ENCODE measurements at regions not wholly inside any gene's neighbourhood (a gene's known extent, or its start where the extent isn't known, plus 50 kb on each side); places are given as distances from the start of the nearest gene placed in this dataset.
"Not testable (repeated sequence)": the region's sequence is repeated elsewhere in the genome, so short reads cannot be mapped to it uniquely, and the experiment has no call there.

DNA sequence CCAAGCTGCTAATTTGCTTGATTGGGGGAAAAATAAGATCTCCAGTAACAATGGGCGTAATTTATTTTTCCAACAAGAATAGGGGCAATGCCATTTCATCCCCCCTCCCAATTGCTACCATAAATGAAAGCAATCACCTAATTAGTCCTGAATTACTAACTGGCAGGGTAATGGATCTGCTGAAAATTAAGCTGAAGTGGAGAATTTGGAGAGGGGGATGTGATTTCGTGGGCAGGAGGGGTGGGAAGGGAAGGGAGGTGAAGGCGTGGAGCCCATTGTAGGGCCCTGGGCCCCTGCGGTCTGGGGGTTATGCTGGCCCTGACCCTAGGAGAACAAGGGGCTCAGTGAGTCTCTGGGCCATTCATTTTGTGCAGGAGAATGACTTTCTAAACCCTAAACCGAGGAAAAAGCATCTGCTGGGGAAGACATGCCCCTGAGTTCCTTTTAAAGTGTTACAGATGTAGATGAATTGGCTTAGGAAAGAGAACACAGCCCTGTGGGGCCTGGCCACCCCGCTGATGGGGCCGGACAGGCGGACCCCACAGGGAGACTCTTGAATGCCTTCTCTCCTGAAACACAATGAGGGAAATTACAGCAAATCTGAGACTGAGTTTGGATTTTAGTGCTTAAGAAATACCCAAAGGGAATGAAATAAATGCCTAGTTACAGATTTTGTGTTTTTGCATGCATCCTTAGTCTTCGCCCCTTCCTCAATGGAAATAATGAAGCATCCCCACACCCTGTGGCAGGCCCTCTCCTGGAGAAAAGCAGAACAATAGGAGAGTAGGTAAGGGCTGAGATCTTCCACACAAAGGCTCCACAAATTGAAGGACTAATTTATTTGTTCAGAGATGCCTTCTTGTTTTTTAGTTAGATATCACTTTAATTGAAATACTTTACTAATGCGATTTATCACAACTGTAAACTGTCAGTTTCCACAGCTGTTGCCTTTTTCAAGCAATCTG is 143.2 kb downstream of the PSAT1 start:
- H3K36me3 ChIP-seq (ENCODE audit: insufficient read depth, low read length) = no peaks in the 10 kb centered on the region
- H4K20me1 ChIP-seq (ENCODE audit: insufficient read depth, low read length, poor library complexity, severe bottlenecking) = no peaks in the 10 kb centered on the region
- peak overlapping the region; percentile 69 for H2AFZ ChIP-seq (ENCODE audit: low read length)
- TF ChIP-seq, protein P1, sequence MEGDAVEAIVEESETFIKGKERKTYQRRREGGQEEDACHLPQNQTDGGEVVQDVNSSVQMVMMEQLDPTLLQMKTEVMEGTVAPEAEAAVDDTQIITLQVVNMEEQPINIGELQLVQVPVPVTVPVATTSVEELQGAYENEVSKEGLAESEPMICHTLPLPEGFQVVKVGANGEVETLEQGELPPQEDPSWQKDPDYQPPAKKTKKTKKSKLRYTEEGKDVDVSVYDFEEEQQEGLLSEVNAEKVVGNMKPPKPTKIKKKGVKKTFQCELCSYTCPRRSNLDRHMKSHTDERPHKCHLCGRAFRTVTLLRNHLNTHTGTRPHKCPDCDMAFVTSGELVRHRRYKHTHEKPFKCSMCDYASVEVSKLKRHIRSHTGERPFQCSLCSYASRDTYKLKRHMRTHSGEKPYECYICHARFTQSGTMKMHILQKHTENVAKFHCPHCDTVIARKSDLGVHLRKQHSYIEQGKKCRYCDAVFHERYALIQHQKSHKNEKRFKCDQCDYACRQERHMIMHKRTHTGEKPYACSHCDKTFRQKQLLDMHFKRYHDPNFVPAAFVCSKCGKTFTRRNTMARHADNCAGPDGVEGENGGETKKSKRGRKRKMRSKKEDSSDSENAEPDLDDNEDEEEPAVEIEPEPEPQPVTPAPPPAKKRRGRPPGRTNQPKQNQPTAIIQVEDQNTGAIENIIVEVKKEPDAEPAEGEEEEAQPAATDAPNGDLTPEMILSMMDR (conservative IDR thresholded peaks at IDR 0.05; ENCODE audit: low read length) = peak; percentile 23
- TF ChIP-seq EZH2phosphoT487 (IDR thresholded peaks at IDR 0.05; ENCODE audit: borderline replicate concordance) = no peak
- no peaks in the 10 kb centered on the region for H3K9me3 ChIP-seq (ENCODE audit: insufficient read depth, low read depth, low read length)
- H3F3A ChIP-seq (ENCODE audit: low read depth) = no peaks in the 10 kb centered on the region
- no peaks in the 10 kb centered on the region for H3K9me2 ChIP-seq (replicated peaks; ENCODE audit: low read depth, low read length)
- no peak overlapping the region for H3K4me3 ChIP-seq (ENCODE audit: low read length, poor library complexity, severe bottlenecking)
- H3K4me1 ChIP-seq (ENCODE audit: insufficient read depth, low read length, poor library complexity, severe bottlenecking) = no peaks in the 10 kb centered on the region
- H3K79me2 ChIP-seq (ENCODE audit: insufficient read depth, low read length) = no peaks in the 10 kb centered on the region
- no peaks in the 10 kb centered on the region for H3K27me3 ChIP-seq (ENCODE audit: insufficient read depth, low read length, poor library complexity, severe bottlenecking)
- no peak overlapping the region for H3K4me2 ChIP-seq (ENCODE audit: low read depth, low read length, poor library complexity, severe bottlenecking)
- no peak overlapping the region for H3K9ac ChIP-seq (ENCODE audit: low read depth, low read length, poor library complexity, severe bottlenecking)

DNA sequence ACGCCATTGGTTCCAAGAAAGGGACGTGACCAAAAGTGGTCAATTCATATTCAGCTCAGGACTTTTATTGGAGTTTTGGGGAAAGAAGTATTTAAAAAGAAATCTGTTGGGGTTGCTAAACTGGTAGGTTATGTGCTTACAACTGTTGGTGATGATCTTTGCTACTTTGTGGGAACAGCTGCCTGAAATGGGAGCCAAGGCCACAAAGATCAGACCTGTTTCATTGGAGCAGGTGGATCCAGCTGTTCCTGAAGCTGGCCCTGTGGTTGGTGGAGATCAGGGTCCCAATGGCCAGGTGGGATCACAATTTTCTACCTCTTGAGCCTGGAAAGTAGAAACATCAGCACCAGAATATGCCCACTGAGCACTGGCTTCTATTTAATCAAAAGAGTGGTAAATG is 144.5 kb downstream of the PSAT1 start:
- no peaks in the 10 kb centered on the region for H3K4me1 ChIP-seq (ENCODE audit: insufficient read depth, low read length, poor library complexity, severe bottlenecking)
- H3K79me2 ChIP-seq (ENCODE audit: insufficient read depth, low read length) = no peaks in the 10 kb centered on the region
- no peaks in the 10 kb centered on the region for H3K9me2 ChIP-seq (replicated peaks; ENCODE audit: low read depth, low read length)
- no peak for TF ChIP-seq EZH2phosphoT487 (IDR thresholded peaks at IDR 0.05; ENCODE audit: borderline replicate concordance)
- TF ChIP-seq, protein P1 (conservative IDR thresholded peaks at IDR 0.05; ENCODE audit: low read length) = no peak
- H3K9ac ChIP-seq (ENCODE audit: low read depth, low read length, poor library complexity, severe bottlenecking) = no peak overlapping the region
- no peak overlapping the region for H2AFZ ChIP-seq (ENCODE audit: low read length)
- H3K4me3 ChIP-seq (ENCODE audit: low read length, poor library complexity, severe bottlenecking) = no peak overlapping the region
- no peaks in the 10 kb centered on the region for H3K9me3 ChIP-seq (ENCODE audit: insufficient read depth, low read depth, low read length)
- no peaks in the 10 kb centered on the region for H3K36me3 ChIP-seq (ENCODE audit: insufficient read depth, low read length)
- no peaks in the 10 kb centered on the region for H3K27me3 ChIP-seq (ENCODE audit: insufficient read depth, low read length, poor library complexity, severe bottlenecking)
- H3K4me2 ChIP-seq (ENCODE audit: low read depth, low read length, poor library complexity, severe bottlenecking) = no peak overlapping the region
- no peaks in the 10 kb centered on the region for H3F3A ChIP-seq (ENCODE audit: low read depth)
- no peaks in the 10 kb centered on the region for H4K20me1 ChIP-seq (ENCODE audit: insufficient read depth, low read length, poor library complexity, severe bottlenecking)

DNA sequence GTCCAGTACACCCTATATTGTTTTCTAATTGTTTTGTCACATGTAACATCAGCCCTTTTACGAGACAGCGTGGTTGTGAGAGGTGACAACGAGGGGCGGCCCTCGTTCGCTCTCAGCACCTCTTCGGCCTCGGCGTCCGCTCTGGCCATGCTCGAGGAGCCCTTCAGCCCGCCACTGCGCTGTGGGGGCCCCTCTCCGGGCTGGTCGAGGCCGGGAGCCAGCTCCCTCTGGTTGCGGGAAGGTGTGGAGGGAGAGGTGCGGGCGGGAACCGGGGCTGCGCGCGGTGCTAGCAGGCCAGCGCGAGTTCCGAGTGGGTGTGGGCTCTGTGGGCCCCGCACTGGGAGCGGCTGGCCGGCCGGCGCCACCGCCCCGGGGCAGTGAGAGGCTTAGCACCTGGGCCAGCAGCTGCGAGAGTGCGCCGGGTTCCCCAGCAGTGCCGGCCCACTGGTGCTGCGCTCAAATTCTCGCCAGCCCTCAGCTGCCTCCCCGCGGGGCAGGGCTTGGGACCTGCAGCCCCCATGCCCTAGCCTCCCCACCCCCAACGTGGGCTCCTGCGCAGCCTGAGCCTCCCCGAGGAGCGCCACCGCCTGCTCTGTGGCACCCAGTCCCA is 145.0 kb downstream of the PSAT1 start:
- TF ChIP-seq EZH2phosphoT487 (IDR thresholded peaks at IDR 0.05; ENCODE audit: borderline replicate concordance) = no peak
- TF ChIP-seq, protein P1 (conservative IDR thresholded peaks at IDR 0.05; ENCODE audit: low read length) = no peak
- Histone ChIP-seq H3K4me3 (ENCODE audit: low read length, poor library complexity, severe bottlenecking) (no peak overlapping the region), H3K36me3 (ENCODE audit: insufficient read depth, low read length) (no peaks in the 10 kb centered on the region), H3K4me1 (ENCODE audit: insufficient read depth, low read length, poor library complexity, severe bottlenecking) (no peaks in the 10 kb centered on the region), H3K9me2 (replicated peaks; ENCODE audit: low read depth, low read length) (no peaks in the 10 kb centered on the region), H3F3A (ENCODE audit: low read depth) (no peaks in the 10 kb centered on the region), H4K20me1 (ENCODE audit: insufficient read depth, low read length, poor library complexity, severe bottlenecking) (no peaks in the 10 kb centered on the region), H3K9me3 (ENCODE audit: insufficient read depth, low read depth, low read length) (no peaks in the 10 kb centered on the region), H3K9ac (ENCODE audit: low read depth, low read length, poor library complexity, severe bottlenecking) (no peak overlapping the region), H3K4me2 (ENCODE audit: low read depth, low read length, poor library complexity, severe bottlenecking) (no peak overlapping the region), H3K27me3 (ENCODE audit: insufficient read depth, low read length, poor library complexity, severe bottlenecking) (no peaks in the 10 kb centered on the region), H2AFZ (ENCODE audit: low read length) (no peak overlapping the region), H3K79me2 (ENCODE audit: insufficient read depth, low read length) (no peaks in the 10 kb centered on the region)

DNA sequence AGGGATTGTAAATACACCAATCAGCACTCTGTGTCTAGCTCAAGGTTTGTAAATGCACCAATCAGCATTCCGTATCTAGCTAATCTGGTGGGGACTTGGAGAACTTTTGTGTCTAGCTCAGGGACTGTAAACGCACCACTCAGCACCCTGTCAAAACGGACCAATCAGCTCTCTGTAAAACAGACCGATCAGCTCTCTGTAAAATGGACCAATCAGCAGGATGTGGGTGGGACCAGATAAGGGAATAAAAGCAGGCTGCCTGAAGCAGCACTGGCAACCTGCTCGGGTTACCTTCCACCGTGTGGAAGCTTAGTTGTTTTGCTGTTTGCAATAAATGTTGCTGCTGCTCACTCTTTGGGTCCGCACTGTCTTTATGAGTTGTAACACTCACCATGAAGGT is 145.7 kb downstream of the PSAT1 start:
- not testable (repeated sequence) for H3K36me3 ChIP-seq (ENCODE audit: insufficient read depth, low read length); H3K4me2 ChIP-seq (ENCODE audit: low read depth, low read length, poor library complexity, severe bottlenecking); H3K9ac ChIP-seq (ENCODE audit: low read depth, low read length, poor library complexity, severe bottlenecking); H3F3A ChIP-seq (ENCODE audit: low read depth); H3K4me1 ChIP-seq (ENCODE audit: insufficient read depth, low read length, poor library complexity, severe bottlenecking); H4K20me1 ChIP-seq (ENCODE audit: insufficient read depth, low read length, poor library complexity, severe bottlenecking); H3K9me2 ChIP-seq (replicated peaks; ENCODE audit: low read depth, low read length); H3K9me3 ChIP-seq (ENCODE audit: insufficient read depth, low read depth, low read length); H3K27me3 ChIP-seq (ENCODE audit: insufficient read depth, low read length, poor library complexity, severe bottlenecking); H3K4me3 ChIP-seq (ENCODE audit: low read length, poor library complexity, severe bottlenecking); H2AFZ ChIP-seq (ENCODE audit: low read length); H3K79me2 ChIP-seq (ENCODE audit: insufficient read depth, low read length)
